ENCODE measurements at regions not wholly inside any gene's neighbourhood (a gene's known extent, or its start where the extent isn't known, plus 50 kb on each side); places are given as distances from the start of the nearest gene placed in this dataset.

- TF ChIP-seq EZH2 (IDR thresholded peaks at IDR 0.05; ENCODE audit: low read depth) (no peak), CTCF (conservative IDR thresholded peaks at IDR 0.05) (no peak)
Measured at GRCh38 chr10:80784695-80785094, 247.0 kb downstream of the SH2D4B start.

GRCh38 chr10:80786322-80786721 lies 248.6 kb downstream of the SH2D4B start:
- intact Hi-C loops (cut with micrococcal nuclease; ENCODE audit: unreplicated experiment): no loop called here
- H3K4me1 ChIP-seq (replicated peaks; ENCODE audit: insufficient read depth): no peaks in the 10 kb centered on the region

More at GRCh38 chr10:80784695-80785094, 247.0 kb downstream of the SH2D4B start:
- H3K4me1 ChIP-seq (replicated peaks; ENCODE audit: insufficient read depth): no peaks in the 10 kb centered on the region
- intact Hi-C loops (cut with micrococcal nuclease; ENCODE audit: unreplicated experiment): no loop called here
- H3K4me3 ChIP-seq: no peak overlapping the region
- no peaks in the 10 kb centered on the region for H3K9me2 ChIP-seq (ENCODE audit: insufficient read depth)
- H3F3A ChIP-seq (ENCODE audit: insufficient read depth, low read depth): no peaks in the 10 kb centered on the region
- CTCF ChIA-PET: interaction anchor here (0.6 kb wide), 1 partner anchor 13 kb away, joined by 3 read pairs; no protein-coding TSS in a partner anchor
- H3K27me3 ChIP-seq (ENCODE audit: insufficient read depth, low read depth): 0 out of 2 replicates have a peak, but pooled peaks cover 3% of the 10 kb centered on the region
- DNase-seq: no peak
- no peaks in the 10 kb centered on the region for H3K79me2 ChIP-seq (ENCODE audit: low read depth)
- POLR2A ChIA-PET (ENCODE audit: unreplicated experiment): no interaction called here
- no peaks in the 10 kb centered on the region for H3K36me3 ChIP-seq (ENCODE audit: low read depth)
- no TSS peak for BruUV-seq (replicated peaks)
- no peak overlapping the region for H3K4me2 ChIP-seq
- no peaks in the 10 kb centered on the region for H3K9me3 ChIP-seq (ENCODE audit: insufficient read depth, low read depth)
- no peak overlapping the region for H2AFZ ChIP-seq
- no peak overlapping the region for H3K27ac ChIP-seq
- no peaks in the 10 kb centered on the region for H4K20me1 ChIP-seq (ENCODE audit: insufficient read depth)

GRCh38 chr10:80787952-80788351 lies 250.2 kb downstream of the SH2D4B start:
- H3K79me2 ChIP-seq (ENCODE audit: low read depth): no peaks in the 10 kb centered on the region
- ChIA-PET POLR2A (ENCODE audit: unreplicated experiment) (no interaction called here), CTCF (no interaction called here)
- no TSS peak for BruUV-seq (replicated peaks)
- H3K4me2 ChIP-seq: no peak overlapping the region
- DNase-seq: no peak
- 0 out of 2 replicates have a peak, but pooled peaks cover 3% of the 10 kb centered on the region for H3K27me3 ChIP-seq (ENCODE audit: insufficient read depth, low read depth)
- no peaks in the 10 kb centered on the region for H4K20me1 ChIP-seq (ENCODE audit: insufficient read depth)
- H2AFZ ChIP-seq: no peak overlapping the region
- no peaks in the 10 kb centered on the region for H3F3A ChIP-seq (ENCODE audit: insufficient read depth, low read depth)
- H3K9me3 ChIP-seq (ENCODE audit: insufficient read depth, low read depth): no peaks in the 10 kb centered on the region
- no peaks in the 10 kb centered on the region for H3K36me3 ChIP-seq (ENCODE audit: low read depth)
- no peaks in the 10 kb centered on the region for H3K4me1 ChIP-seq (replicated peaks; ENCODE audit: insufficient read depth)
- intact Hi-C loops (cut with micrococcal nuclease; ENCODE audit: unreplicated experiment): no loop called here
- H3K27ac ChIP-seq: no peak overlapping the region
- no peak overlapping the region for H3K4me3 ChIP-seq
- TF ChIP-seq CTCF (conservative IDR thresholded peaks at IDR 0.05) (no peak), EZH2 (IDR thresholded peaks at IDR 0.05; ENCODE audit: low read depth) (no peak)
- no peaks in the 10 kb centered on the region for H3K9me2 ChIP-seq (ENCODE audit: insufficient read depth)

More at GRCh38 chr10:80786322-80786721, 248.6 kb downstream of the SH2D4B start:
- TF ChIP-seq EZH2 (IDR thresholded peaks at IDR 0.05; ENCODE audit: low read depth): no peak
- TF ChIP-seq CTCF (conservative IDR thresholded peaks at IDR 0.05): no peak
- no peak overlapping the region for H3K4me2 ChIP-seq
- no peaks in the 10 kb centered on the region for H4K20me1 ChIP-seq (ENCODE audit: insufficient read depth)
- no peaks in the 10 kb centered on the region for H3K9me2 ChIP-seq (ENCODE audit: insufficient read depth)
- CTCF ChIA-PET: no interaction called here
- H2AFZ ChIP-seq: no peak overlapping the region
- BruUV-seq (replicated peaks): no TSS peak
- H3K36me3 ChIP-seq (ENCODE audit: low read depth): no peaks in the 10 kb centered on the region
- no peaks in the 10 kb centered on the region for H3F3A ChIP-seq (ENCODE audit: insufficient read depth, low read depth)
- H3K27ac ChIP-seq: no peak overlapping the region
- no peak overlapping the region for H3K4me3 ChIP-seq
- no peaks in the 10 kb centered on the region for H3K9me3 ChIP-seq (ENCODE audit: insufficient read depth, low read depth)
- H3K79me2 ChIP-seq (ENCODE audit: low read depth): no peaks in the 10 kb centered on the region
- no peak for DNase-seq
- H3K27me3 ChIP-seq (ENCODE audit: insufficient read depth, low read depth): 0 out of 2 replicates have a peak, but pooled peaks cover 3% of the 10 kb centered on the region
- POLR2A ChIA-PET (ENCODE audit: unreplicated experiment): no interaction called here
